ENCODE measurements at regions not wholly inside any gene's neighbourhood (a gene's known extent, or its start where the extent isn't known, plus 50 kb on each side); places are given as distances from the start of the nearest gene placed in this dataset.

DNA sequence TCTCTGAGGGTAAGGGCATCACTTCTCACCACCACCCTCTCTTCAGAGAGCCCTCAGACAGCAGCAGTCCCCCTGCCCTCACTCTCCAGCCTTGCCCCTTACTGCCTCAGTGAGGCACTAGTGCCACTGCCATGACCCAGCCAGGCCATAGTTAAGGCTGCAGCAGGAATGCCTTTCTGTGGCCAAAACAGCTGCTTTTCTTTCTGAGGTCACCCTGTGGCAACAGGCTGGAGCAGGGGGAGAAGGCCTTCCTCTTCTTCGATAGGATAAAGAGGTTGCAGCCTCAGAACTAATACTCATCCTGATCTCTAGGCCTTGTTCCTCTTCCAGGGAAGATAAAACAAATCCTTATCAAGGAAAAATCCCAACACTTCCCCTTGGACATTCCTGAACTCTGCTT lies 56.8 kb upstream of the ECI2 start:
- no peak for DNase-seq (ENCODE audit: low spot score)
- no peaks in the 10 kb centered on the region for H3K9me3 ChIP-seq (ENCODE audit: low read length)
- no peak overlapping the region for H3K4me2 ChIP-seq (ENCODE audit: low read length)
- BruUV-seq (replicated peaks), result no TSS peak
- H3K36me3 ChIP-seq (ENCODE audit: insufficient read depth, low read length), result no peaks in the 10 kb centered on the region
- ChIA-PET CTCF (ENCODE audit: unreplicated experiment) (no interaction called here), POLR2A (no interaction called here)
- H3K27ac ChIP-seq (ENCODE audit: low read depth, low read length, poor library complexity, severe bottlenecking), result no peak overlapping the region
- no peaks in the 10 kb centered on the region for H3K9me2 ChIP-seq (ENCODE audit: insufficient read depth, low read length)
- H3K79me2 ChIP-seq (ENCODE audit: insufficient read depth, low read depth, low read length), result no peaks in the 10 kb centered on the region
- intact Hi-C loops (cut with micrococcal nuclease; ENCODE audit: unreplicated experiment), result no loop called here
- no peak for TF ChIP-seq EZH2phosphoT487 (IDR thresholded peaks at IDR 0.05; ENCODE audit: borderline replicate concordance, low read depth, low read length)
- TF ChIP-seq, protein P1, sequence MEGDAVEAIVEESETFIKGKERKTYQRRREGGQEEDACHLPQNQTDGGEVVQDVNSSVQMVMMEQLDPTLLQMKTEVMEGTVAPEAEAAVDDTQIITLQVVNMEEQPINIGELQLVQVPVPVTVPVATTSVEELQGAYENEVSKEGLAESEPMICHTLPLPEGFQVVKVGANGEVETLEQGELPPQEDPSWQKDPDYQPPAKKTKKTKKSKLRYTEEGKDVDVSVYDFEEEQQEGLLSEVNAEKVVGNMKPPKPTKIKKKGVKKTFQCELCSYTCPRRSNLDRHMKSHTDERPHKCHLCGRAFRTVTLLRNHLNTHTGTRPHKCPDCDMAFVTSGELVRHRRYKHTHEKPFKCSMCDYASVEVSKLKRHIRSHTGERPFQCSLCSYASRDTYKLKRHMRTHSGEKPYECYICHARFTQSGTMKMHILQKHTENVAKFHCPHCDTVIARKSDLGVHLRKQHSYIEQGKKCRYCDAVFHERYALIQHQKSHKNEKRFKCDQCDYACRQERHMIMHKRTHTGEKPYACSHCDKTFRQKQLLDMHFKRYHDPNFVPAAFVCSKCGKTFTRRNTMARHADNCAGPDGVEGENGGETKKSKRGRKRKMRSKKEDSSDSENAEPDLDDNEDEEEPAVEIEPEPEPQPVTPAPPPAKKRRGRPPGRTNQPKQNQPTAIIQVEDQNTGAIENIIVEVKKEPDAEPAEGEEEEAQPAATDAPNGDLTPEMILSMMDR (conservative IDR thresholded peaks at IDR 0.05; ENCODE audit: low read length), result no peak
- H2AFZ ChIP-seq (ENCODE audit: low read length), result no peak overlapping the region
- H3K4me1 ChIP-seq (ENCODE audit: insufficient read depth, low read length, poor library complexity, severe bottlenecking), result no peaks in the 10 kb centered on the region
- no peak overlapping the region for H3K4me3 ChIP-seq (ENCODE audit: low read depth, low read length, poor library complexity, severe bottlenecking)
- no peaks in the 10 kb centered on the region for H4K20me1 ChIP-seq (ENCODE audit: insufficient read depth, low read length)

DNA sequence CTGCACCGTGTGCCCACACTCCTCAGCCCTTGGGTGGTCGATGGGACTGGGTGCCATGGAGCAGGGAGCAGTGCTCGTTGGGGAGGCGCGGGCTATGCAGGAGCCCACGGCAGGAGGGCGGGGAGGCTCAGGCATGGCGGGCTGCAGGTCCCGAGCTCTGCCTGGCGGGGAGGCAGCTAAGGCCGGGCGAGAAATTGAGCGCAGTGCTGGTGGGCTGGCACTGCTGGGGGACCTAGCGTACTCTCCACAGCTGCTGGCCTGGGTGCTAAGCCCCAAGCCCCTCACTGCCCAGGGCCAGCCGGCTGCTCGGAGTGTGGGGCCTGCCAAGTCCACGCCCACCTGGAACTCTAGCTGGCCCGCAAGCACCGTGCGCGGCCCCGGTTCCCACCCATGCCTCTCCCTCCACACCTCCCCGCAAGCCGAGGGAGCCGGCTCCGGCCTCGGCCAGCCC lies 55.9 kb upstream of the ECI2 start:
- H3K9me3 ChIP-seq (ENCODE audit: low read length), result no peaks in the 10 kb centered on the region
- H3K36me3 ChIP-seq (ENCODE audit: insufficient read depth, low read length), result no peaks in the 10 kb centered on the region
- no peaks in the 10 kb centered on the region for H3K4me1 ChIP-seq (ENCODE audit: insufficient read depth, low read length, poor library complexity, severe bottlenecking)
- DNase-seq (ENCODE audit: low spot score), result no peak
- ChIA-PET POLR2A (interaction anchor here (0.6 kb wide), 1 partner anchor 16 kb away, joined by 3 read pairs; no protein-coding TSS in a partner anchor), CTCF (ENCODE audit: unreplicated experiment) (no interaction called here)
- no peaks in the 10 kb centered on the region for H3K79me2 ChIP-seq (ENCODE audit: insufficient read depth, low read depth, low read length)
- no peak overlapping the region for H3K4me3 ChIP-seq (ENCODE audit: low read depth, low read length, poor library complexity, severe bottlenecking)
- no TSS peak for BruUV-seq (replicated peaks)
- intact Hi-C loops (cut with micrococcal nuclease; ENCODE audit: unreplicated experiment), result no loop called here
- no peak overlapping the region for H3K27ac ChIP-seq (ENCODE audit: low read depth, low read length, poor library complexity, severe bottlenecking)
- TF ChIP-seq, protein P1 (conservative IDR thresholded peaks at IDR 0.05; ENCODE audit: low read length), result no peak
- no peak for TF ChIP-seq EZH2phosphoT487 (IDR thresholded peaks at IDR 0.05; ENCODE audit: borderline replicate concordance, low read depth, low read length)
- H4K20me1 ChIP-seq (ENCODE audit: insufficient read depth, low read length), result no peaks in the 10 kb centered on the region
- H2AFZ ChIP-seq (ENCODE audit: low read length), result no peak overlapping the region
- no peaks in the 10 kb centered on the region for H3K9me2 ChIP-seq (ENCODE audit: insufficient read depth, low read length)
- no peak overlapping the region for H3K4me2 ChIP-seq (ENCODE audit: low read length)

DNA sequence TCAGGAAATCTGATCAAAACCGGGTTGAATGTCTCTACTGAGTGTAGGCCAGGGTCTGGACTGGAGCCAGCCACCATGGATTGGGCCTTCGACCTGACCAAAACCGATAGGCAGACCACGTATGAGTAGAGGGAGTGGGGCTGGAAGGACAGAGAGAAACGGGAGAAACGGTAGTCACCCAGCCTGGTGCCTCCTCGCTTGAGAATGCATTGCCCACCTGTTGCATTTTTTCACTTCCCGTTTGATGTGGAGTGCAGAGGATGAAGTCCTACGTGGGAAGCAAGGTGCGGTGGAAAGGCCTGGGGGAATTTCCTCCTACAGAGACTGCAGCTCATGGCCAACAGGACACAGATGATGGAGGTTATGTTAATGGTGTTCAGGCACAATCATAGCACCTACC lies 53.9 kb upstream of the ECI2 start:
- Histone ChIP-seq H3K9me3 (ENCODE audit: low read length) (no peaks in the 10 kb centered on the region), H3K4me2 (ENCODE audit: low read length) (no peak overlapping the region), H3K4me1 (ENCODE audit: insufficient read depth, low read length, poor library complexity, severe bottlenecking) (no peaks in the 10 kb centered on the region), H3K4me3 (ENCODE audit: low read depth, low read length, poor library complexity, severe bottlenecking) (no peak overlapping the region), H4K20me1 (ENCODE audit: insufficient read depth, low read length) (no peaks in the 10 kb centered on the region), H3K9me2 (ENCODE audit: insufficient read depth, low read length) (no peaks in the 10 kb centered on the region), H2AFZ (ENCODE audit: low read length) (no peak overlapping the region), H3K79me2 (ENCODE audit: insufficient read depth, low read depth, low read length) (no peaks in the 10 kb centered on the region), H3K36me3 (ENCODE audit: insufficient read depth, low read length) (no peaks in the 10 kb centered on the region), H3K27ac (ENCODE audit: low read depth, low read length, poor library complexity, severe bottlenecking) (no peak overlapping the region)
- DNase-seq (ENCODE audit: low spot score), result no peak
- ChIA-PET CTCF (ENCODE audit: unreplicated experiment) (no interaction called here), POLR2A (interaction anchor here (0.7 kb wide), 1 partner anchor 589 kb away, joined by 4 read pairs; no protein-coding TSS in a partner anchor)
- no TSS peak for BruUV-seq (replicated peaks)
- intact Hi-C loops (cut with micrococcal nuclease; ENCODE audit: unreplicated experiment), result no loop called here
- TF ChIP-seq, protein P1 (conservative IDR thresholded peaks at IDR 0.05; ENCODE audit: low read length), result no peak
- TF ChIP-seq EZH2phosphoT487 (IDR thresholded peaks at IDR 0.05; ENCODE audit: borderline replicate concordance, low read depth, low read length), result no peak
